Omental fat pad (tissue), 3 donors: ENCODE measurements at regions not wholly inside any gene's neighbourhood (a gene's known extent, or its start where the extent isn't known, plus 50 kb on each side); places are given as distances from the start of the nearest gene placed in this dataset.

Experiments
- ATAC-seq: fragments of 150-250 bp; one replicate; pipeline ENCODE4 v1.9.1; 2016; ENCODE audit warnings: mild to moderate bottlenecking, moderate library complexity; ENCODE audit not compliant: low FRiP score
- DNase-seq: peaks from one replicate; pipeline ENCODE4 v3.0.0-alpha.2; 2019; ENCODE audit warnings: low spot score
- TF ChIP-seq, protein P1 (sequence below), 3 donors: fragments of 450-650 bp; IDR thresholded peaks; one replicate each; pipeline ENCODE4 v1.5.1; 2016 to 2017; ENCODE audit warnings: antibody characterized with exemption in 3 of 3, mild to moderate bottlenecking in 3 of 3, moderate library complexity in 2 of 3

DNA sequence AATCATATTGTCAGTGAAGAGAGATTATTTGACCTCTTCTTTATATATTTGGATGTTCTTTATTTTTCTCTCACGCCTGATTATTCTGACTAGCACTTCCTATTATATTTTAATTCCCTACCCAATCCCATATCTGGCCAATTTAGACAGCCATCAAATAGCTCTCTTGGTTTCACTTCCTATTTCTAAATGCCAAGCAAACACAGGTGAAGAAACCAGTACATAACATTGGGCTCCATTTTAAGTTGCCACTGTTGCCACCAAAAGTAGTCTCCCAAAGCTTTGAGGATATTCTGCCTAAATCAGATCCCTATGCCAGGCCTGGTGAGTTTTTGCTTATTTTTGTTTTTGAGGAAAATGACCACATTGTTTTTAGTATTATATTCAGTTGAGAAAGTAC lies 547.0 kb downstream of the MBD2 start:
- DNase-seq (no peak), ATAC-seq (no peak)
- TF ChIP-seq, protein P1, sequence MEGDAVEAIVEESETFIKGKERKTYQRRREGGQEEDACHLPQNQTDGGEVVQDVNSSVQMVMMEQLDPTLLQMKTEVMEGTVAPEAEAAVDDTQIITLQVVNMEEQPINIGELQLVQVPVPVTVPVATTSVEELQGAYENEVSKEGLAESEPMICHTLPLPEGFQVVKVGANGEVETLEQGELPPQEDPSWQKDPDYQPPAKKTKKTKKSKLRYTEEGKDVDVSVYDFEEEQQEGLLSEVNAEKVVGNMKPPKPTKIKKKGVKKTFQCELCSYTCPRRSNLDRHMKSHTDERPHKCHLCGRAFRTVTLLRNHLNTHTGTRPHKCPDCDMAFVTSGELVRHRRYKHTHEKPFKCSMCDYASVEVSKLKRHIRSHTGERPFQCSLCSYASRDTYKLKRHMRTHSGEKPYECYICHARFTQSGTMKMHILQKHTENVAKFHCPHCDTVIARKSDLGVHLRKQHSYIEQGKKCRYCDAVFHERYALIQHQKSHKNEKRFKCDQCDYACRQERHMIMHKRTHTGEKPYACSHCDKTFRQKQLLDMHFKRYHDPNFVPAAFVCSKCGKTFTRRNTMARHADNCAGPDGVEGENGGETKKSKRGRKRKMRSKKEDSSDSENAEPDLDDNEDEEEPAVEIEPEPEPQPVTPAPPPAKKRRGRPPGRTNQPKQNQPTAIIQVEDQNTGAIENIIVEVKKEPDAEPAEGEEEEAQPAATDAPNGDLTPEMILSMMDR (IDR thresholded peaks at IDR 0.05): no peak

DNA sequence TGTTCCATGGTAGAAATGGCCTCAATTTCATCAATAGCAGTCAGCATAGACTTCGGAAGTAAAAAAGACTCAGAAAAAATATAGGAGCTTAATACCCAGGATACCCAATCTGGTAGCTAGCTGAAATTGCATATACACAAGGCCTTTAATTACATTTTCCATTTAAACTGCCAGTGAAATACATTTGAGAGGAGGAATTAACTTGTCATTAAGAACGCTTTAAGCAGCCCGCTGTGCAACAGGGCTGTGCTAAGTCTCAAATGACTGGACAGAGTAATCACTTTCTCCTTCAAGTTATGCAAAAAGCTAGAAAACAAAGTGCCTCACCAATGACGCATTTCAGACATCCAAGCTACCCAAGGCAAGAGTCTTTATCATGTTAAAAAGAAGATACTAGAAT lies 558.8 kb downstream of the MBD2 start:
- DNase-seq: no peak
- TF ChIP-seq, protein P1 (IDR thresholded peaks at IDR 0.05): no peak
- ATAC-seq: no peak

DNA sequence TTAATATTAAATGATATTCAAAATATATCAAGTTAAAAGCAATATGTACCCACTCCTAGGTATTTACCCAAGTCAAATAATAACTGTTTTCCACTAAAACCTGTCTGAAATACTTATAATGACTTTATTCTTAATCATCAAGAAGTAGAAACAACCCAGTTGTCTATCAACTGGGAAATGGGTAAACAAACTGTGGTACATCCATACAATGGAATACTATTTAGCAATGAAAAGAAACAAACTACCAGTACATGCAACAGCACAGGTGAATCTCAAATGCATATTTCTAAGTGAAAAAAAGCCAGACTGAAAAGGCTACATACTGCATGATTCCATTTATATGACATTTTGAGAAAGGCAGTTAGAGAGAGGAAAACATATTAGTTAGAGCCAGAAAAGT lies 559.9 kb downstream of the MBD2 start:
- DNase-seq (no peak), ATAC-seq (no peak)
- TF ChIP-seq, protein P1 (IDR thresholded peaks at IDR 0.05): no peak

DNA sequence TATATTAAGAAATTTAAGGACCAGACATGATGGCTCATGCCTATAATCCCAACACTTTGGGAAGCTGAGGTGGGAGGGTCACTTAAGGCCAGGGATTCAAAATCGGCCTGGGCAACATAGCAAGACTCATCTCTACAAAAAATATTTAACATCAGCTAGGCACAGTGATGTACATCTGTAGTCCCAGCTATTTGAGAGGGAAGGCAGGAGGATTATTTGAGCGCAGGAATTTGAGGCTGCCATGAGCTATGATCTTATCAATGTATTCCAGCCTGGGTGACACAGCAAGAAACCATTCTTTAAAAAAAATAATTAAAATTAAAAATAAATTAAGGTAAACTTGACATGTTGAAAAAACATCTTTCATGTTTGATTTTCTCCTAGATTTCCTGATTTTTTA lies 564.2 kb downstream of the MBD2 start:
- no peak for ATAC-seq
- TF ChIP-seq, protein P1 (IDR thresholded peaks at IDR 0.05): no peak

DNA sequence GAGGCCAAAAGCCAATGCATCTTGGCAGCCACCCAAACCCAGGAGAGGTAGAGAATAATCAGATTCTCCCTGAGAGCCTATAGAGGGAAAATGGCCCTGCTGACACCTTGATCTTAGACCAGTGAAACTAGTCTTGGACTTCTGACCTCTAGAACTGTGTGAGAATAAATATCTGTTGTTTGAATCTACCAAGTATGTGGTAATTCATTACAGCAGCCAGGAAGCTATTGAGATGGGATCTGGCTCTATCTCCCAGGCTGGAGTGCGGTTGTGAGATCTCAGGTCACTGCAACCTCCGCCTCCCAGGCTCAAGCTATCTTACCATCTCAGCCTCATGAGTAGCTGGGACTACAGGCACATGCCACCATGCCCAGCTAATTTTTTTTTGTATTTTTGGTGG lies 567.2 kb downstream of the MBD2 start:
- DNase-seq: no peak
- no peak for ATAC-seq
- TF ChIP-seq, protein P1 (IDR thresholded peaks at IDR 0.05): no peak

More for the DNA sequence above, 564.2 kb downstream of the MBD2 start:
- no peak for DNase-seq

DNA sequence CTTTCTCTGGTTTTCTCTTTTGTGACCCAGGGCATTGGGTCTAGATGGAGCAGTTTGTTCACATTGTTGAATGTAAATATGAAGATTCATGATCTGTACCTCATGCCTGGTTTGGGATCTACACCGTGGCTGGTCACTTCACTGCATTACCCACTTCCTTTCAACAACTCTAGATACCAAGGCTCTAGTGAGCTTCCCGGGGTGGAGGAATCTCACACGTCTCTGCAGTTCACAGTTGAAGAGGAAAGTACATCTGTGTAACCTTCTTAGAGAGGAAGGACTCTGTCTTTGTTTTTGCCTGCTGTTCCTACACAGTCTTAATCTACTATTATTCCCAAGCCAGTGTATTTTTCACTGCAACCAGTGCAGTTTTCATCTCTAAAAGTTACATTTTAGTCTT lies 574.8 kb downstream of the MBD2 start:
- TF ChIP-seq, protein P1 (IDR thresholded peaks at IDR 0.05): no peak
- ATAC-seq (no peak), DNase-seq (no peak)

DNA sequence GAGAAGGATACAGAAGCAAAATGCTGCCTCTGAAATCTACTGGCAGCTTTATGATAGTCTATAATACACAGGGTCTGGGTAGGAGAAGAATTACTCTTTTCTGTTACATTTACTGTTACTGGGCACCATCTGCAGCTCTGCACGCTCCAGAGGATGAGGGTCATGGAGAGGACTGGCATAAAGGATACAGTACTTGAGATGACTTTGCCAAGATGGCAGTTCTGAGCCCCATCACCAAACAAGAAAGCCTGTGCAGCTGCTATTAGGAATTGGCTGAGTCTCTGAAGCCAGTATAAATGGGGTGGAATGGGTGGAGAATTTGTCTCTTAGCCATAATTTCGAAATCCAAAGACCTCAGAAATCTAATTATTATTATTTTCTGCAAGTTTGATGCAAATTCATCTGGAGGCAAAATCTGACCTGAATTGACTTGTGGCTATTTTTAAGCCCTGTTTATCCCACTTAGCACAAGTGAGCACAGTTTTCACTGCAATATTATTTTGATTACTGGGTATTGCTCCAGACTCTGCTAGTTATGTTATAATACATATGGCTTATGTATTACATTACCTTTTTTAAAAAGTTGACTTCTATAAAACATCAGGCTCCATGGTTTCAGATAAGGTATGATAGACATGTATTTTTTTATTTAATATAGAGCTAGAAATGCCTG lies 579.5 kb downstream of the MBD2 start:
- ATAC-seq (no peak), DNase-seq (no peak)
- TF ChIP-seq, protein P1 (IDR thresholded peaks at IDR 0.05): no peak
